ENCODE measurements at regions not wholly inside any gene's neighbourhood (a gene's known extent, or its start where the extent isn't known, plus 50 kb on each side); places are given as distances from the start of the nearest gene placed in this dataset.

DNA sequence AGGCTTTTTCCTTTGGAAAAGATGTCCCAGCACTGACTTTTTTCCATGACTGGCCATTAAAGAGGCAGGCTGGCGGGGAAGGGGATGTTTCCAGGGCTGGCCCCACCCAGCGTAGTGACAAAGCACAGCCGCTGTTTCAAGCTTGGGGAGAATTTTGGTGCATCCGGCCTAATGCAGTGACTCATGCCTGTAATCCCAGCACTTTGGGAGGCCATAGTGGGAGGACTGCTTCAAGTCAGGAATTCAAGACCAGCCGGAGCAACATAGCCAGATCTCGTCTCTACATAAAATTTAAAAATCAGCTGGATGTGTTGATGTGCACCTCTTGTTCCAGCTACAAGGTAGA is 78.0 kb upstream of the SH3BP4 start:
- DNase-seq (ENCODE audit: low spot score) (no peak), ATAC-seq (ENCODE audit: insufficient number of reproducible peaks, low FRiP score, low read depth) (no peak)
- H3K27me3 ChIP-seq (replicated peaks; ENCODE audit: insufficient read depth): no peaks in the 10 kb centered on the region
- H3K9me3 ChIP-seq: no peaks in the 10 kb centered on the region
- no peak overlapping the region for H3K4me3 ChIP-seq
- no peak overlapping the region for H3K27ac ChIP-seq
- no peaks in the 10 kb centered on the region for H3K4me1 ChIP-seq (ENCODE audit: control insufficient read depth in 1 of 2, low read depth in 2 of 2)
- TF ChIP-seq, protein P1, sequence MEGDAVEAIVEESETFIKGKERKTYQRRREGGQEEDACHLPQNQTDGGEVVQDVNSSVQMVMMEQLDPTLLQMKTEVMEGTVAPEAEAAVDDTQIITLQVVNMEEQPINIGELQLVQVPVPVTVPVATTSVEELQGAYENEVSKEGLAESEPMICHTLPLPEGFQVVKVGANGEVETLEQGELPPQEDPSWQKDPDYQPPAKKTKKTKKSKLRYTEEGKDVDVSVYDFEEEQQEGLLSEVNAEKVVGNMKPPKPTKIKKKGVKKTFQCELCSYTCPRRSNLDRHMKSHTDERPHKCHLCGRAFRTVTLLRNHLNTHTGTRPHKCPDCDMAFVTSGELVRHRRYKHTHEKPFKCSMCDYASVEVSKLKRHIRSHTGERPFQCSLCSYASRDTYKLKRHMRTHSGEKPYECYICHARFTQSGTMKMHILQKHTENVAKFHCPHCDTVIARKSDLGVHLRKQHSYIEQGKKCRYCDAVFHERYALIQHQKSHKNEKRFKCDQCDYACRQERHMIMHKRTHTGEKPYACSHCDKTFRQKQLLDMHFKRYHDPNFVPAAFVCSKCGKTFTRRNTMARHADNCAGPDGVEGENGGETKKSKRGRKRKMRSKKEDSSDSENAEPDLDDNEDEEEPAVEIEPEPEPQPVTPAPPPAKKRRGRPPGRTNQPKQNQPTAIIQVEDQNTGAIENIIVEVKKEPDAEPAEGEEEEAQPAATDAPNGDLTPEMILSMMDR (IDR thresholded peaks at IDR 0.05): no peak
- no peaks in the 10 kb centered on the region for H3K36me3 ChIP-seq

DNA sequence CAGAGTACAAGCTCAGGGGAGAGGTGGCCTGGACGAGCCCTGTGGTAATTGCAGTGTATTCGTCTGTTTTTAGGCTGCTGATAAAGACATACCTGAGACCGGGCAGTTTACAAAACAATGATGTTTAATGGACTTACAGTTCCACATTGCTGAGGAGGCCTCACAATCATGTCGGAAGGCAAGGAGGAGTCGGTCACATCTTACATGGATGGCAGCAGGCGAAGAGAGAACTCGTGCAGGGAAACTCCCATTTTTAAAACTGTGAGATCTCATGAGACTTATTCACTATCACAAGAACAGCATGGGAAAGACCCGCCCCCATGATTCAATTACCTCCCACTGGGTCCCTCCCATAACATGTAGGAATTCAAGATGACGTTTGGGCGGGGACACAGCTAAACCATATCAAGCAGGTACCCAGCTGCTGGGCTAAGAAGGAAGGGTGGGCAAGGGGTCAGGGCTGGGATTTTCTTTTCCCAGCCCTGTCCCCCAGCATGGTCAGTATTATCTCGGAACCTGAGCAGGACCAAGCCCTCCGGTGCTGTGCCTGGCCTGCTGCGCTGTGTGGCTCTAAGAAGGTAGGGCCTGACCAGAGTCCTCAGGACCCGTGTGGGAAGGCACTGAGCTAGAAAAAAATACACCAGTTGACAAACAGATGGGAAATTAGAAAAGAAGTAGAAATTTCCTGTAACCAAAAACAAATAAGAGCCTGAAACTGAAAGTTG is 78.6 kb upstream of the SH3BP4 start:
- no peak for ATAC-seq (ENCODE audit: insufficient number of reproducible peaks, low FRiP score, low read depth)
- no peaks in the 10 kb centered on the region for H3K4me1 ChIP-seq (ENCODE audit: control insufficient read depth in 1 of 2, low read depth in 2 of 2)

DNA sequence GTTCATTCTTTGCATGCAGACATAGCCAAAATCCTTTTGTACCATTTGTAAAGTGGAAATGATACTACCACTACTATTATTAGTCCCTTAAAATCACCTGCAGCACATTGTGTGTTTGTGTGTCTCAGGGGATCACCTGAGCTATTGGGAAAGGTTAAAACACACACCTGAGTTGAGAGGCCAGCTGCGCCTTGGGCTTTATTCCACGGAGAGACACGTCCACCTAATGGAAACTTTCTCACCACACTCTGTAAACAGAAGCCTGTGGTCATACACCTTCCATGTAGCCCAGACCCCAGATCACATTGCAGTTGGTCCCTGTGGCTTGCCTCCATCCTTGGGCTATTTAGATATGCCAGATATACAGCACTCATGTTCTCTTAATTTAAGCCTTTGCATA is 81.8 kb upstream of the SH3BP4 start:
- Histone ChIP-seq H3K9me3 (no peaks in the 10 kb centered on the region), H3K4me3 (no peak overlapping the region), H3K4me1 (ENCODE audit: control insufficient read depth in 1 of 2, low read depth in 2 of 2) (no peaks in the 10 kb centered on the region), H3K27me3 (replicated peaks; ENCODE audit: insufficient read depth) (no peaks in the 10 kb centered on the region), H3K36me3 (no peaks in the 10 kb centered on the region), H3K27ac (no peak overlapping the region)
- TF ChIP-seq, protein P1 (IDR thresholded peaks at IDR 0.05): no peak
- ATAC-seq (ENCODE audit: insufficient number of reproducible peaks, low FRiP score, low read depth): no peak
- DNase-seq (ENCODE audit: low spot score): no peak

More for the DNA sequence above, 78.6 kb upstream of the SH3BP4 start:
- Histone ChIP-seq H3K9me3 (no peaks in the 10 kb centered on the region), H3K4me3 (no peak overlapping the region), H3K36me3 (no peaks in the 10 kb centered on the region), H3K27me3 (replicated peaks; ENCODE audit: insufficient read depth) (no peaks in the 10 kb centered on the region), H3K27ac (no peak overlapping the region)
- no peak for DNase-seq (ENCODE audit: low spot score)
- TF ChIP-seq, protein P1 (IDR thresholded peaks at IDR 0.05): no peak

DNA sequence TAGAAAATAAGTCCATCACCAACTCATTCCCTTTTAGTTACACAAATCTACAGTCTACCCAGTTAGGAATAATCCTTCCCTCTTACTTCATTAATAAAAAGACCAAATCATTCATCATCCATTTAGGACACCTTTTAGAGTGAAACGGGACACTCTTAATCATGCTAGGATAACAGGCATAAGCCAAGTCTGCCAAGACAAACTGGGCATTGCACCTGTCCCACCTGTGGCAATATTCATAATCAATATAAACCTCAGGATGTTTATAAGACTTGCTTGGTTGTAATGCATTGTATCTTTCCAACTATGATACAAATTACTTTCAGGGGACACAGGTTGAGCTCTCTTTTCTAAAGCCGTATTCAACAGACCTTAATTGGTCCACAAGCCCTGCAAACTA is 82.7 kb upstream of the SH3BP4 start:
- Histone ChIP-seq H3K9me3 (no peaks in the 10 kb centered on the region), H3K4me1 (ENCODE audit: control insufficient read depth in 1 of 2, low read depth in 2 of 2) (no peaks in the 10 kb centered on the region), H3K27me3 (replicated peaks; ENCODE audit: insufficient read depth) (no peaks in the 10 kb centered on the region), H3K4me3 (no peak overlapping the region), H3K36me3 (no peaks in the 10 kb centered on the region), H3K27ac (no peak overlapping the region)
- DNase-seq (ENCODE audit: low spot score) (no peak), ATAC-seq (ENCODE audit: insufficient number of reproducible peaks, low FRiP score, low read depth) (no peak)
- TF ChIP-seq, protein P1 (IDR thresholded peaks at IDR 0.05): no peak

DNA sequence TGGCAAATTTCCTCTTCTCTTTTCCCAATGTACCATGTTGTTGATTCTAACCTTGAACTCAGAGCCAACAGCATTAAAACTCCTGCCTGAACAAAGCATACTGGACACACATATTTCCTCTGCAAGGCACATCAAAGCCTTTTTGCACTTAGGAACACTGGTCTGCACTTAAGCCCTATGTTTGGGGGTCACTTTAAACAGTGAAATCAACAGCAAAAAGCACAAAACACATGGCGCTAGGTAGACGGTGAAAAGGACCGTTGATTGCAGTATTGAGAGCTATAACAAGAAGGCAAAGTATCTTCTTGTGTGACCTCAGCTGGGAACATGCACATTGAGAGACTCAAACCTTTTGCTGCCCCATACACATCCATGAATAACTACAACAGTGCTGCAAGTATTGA is 83.9 kb upstream of the SH3BP4 start:
- H3K27ac ChIP-seq: no peak overlapping the region
- no peaks in the 10 kb centered on the region for H3K36me3 ChIP-seq
- ATAC-seq (ENCODE audit: insufficient number of reproducible peaks, low FRiP score, low read depth) (no peak), DNase-seq (ENCODE audit: low spot score) (no peak)
- H3K4me3 ChIP-seq: no peak overlapping the region
- H3K9me3 ChIP-seq: no peaks in the 10 kb centered on the region
- H3K27me3 ChIP-seq (replicated peaks; ENCODE audit: insufficient read depth): no peaks in the 10 kb centered on the region
- H3K4me1 ChIP-seq (ENCODE audit: control insufficient read depth in 1 of 2, low read depth in 2 of 2): peaks cover 0 to 8% of the 10 kb centered on the region in 2 donors
- TF ChIP-seq, protein P1 (IDR thresholded peaks at IDR 0.05): no peak
